ENCODE measurements at regions not wholly inside any gene's neighbourhood (a gene's known extent, or its start where the extent isn't known, plus 50 kb on each side); places are given as distances from the start of the nearest gene placed in this dataset.

DNA sequence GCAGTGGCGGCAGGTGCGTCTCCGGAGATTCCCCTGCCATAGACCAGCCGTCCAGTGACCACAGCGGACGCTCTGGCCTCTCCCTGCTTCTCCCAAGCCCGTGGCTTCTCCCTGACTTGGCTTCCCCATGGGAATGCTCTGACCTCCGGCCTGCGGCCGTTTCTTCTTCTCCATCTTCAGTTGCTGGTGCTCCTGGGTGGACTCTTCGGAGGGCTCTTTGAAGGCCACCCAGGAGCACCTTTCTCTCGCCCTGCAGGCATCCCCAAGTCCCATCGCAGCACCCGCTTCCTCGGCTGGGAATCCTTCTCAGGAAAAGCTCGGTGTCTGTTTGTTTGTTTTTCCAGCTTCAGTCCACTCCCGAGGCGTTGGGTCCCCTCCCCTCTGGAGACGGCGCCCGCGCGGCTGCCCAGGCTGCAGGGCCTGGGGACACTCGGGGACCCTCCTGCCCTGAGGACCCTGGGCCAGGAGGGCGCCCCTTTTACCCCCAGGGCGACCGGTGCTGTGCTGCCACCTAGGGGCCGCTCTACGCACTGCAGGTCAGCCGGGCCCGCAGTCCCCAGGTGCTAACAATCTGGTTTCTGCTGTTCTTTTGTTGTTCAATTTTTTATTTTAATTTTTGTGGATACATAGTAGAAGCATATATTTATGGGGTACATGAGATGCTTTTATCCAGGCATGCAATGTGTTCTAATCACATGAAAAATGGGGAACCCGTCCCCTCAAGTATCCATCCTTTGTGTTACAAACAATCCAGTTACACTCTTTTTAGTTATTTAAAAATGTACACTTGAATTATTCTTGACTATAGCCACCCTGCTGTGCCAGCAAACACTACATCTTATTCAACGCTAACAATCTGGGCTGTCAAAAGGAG is 197.9 kb upstream of the ADAMTS16 start:
- DNase-seq (ENCODE audit: low read depth) = no peak

DNA sequence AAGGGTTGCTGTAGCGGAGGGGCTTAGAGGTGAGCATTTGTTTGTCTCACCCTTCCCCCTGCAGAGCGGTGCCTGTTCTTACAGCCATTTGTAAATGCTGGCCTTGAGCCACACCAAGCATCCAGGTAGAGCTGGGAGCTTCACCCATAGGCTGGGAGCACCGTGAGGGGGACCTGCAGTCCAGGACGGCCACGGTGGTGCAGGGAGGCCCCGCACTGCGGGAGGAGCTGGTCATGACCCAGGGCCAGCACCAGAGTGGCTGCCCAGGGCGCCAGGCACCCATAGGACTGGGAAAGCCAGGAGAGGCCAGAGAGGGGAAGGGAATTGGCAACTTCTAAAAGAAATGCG is 197.3 kb upstream of the ADAMTS16 start:
- DNase-seq (ENCODE audit: low read depth) = no peak

DNA sequence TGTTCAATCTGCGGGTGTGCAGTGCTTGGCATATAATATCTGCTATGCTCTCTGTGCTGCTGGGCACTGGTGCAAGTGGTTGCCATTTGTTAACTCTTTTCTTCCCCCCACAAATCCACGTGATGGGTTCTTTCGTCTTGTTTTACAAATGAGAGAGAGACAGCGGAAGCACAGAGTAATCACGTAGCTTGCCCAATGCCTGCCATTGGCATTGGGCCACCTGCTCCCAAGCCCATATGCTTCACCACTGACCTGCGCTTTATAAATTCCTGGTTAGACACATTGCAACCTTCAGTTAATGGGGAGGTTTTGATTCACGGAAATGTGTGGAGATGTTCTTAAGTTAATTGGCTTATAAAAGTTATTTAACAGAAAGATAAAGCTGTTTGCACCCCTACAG is 194.8 kb upstream of the ADAMTS16 start:
- no peak for DNase-seq (ENCODE audit: low read depth)

DNA sequence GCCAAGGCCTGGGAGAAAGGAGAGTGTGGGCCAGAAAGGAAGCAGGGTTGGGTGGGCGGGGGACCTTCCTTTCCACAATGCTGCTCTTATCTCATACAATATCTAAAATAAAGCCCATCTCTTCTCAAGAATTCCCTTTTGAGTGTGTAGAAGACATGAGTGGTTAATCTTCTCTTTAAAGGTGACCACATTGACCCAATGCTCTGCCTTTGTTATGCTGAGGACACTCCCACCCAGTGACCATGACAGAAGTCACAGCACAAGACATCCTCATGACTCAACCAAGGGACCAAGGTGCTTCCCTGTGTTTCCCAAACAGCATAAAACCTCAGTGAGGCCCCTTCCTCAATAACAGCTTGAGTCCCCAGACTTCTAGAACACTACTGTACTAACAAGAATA is 193.0 kb upstream of the ADAMTS16 start:
- no peak for DNase-seq (ENCODE audit: low read depth)

DNA sequence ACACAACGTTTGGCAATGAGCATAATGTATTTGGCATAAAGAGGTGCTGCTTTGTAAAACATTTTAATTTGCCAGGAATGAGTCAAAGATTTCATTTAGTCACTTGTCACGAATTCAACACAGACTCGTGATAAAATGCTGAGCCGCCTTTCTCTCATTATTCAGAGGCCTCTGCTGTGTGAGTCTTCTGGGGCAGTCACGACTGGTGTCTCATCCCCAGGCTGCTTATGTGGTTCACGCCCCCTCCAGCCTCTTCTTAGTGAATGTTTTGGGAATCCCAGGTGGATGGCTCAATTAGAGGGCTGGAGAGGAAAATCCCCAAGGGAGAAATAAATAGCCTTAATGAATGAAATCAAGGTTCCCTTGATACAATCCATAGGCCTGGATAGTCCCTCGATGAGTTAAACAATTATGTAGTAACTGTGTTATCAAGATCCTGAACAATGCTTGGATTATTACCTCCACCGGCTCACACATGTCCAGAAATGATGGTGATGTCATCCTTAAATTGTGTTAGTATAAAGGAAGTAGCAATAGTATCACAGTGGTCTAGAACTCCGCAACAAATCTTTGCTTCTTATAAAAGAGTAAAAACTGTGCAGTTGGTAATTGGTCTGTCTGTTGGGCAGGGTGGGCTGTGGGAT is 192.1 kb upstream of the ADAMTS16 start:
- no peak for DNase-seq (ENCODE audit: low read depth)

DNA sequence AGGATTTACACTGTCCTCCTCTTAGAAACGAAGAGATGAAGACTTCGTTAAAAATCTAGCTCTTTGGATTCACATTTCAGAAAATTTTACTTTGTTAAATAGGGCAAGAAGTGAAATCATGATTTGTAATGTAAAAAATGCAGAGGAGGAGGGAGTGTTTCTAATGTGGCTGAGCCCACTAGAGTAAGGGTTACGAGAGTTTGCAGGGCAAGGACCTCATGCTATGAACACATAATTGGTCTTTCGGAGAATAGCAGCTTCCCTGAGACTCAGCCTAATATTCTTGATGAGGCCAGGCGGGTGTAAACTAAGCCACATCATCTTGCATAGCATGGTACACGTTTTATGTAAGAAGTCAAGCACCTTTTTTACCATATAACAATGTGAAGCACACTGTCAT is 191.0 kb upstream of the ADAMTS16 start:
- no peak for DNase-seq (ENCODE audit: low read depth)

DNA sequence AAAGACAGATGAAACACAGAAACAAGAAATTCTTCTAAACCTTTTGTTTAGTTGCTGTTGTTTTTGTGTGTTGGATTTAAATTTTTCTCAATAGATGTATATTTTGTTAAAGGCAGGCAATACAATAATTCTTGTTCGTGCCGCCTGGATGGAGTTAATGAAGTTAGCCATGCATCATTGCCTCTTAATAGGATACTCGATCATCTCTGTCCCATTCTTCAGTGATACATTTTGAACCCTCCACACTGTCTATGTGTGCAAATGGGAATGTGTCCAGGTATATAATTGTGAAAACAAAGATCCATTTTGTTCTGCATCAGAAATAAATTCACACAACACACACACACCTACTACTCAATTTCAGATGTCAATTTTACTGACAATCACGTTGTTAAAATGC is 186.6 kb upstream of the ADAMTS16 start:
- DNase-seq (ENCODE audit: low read depth) = no peak

DNA sequence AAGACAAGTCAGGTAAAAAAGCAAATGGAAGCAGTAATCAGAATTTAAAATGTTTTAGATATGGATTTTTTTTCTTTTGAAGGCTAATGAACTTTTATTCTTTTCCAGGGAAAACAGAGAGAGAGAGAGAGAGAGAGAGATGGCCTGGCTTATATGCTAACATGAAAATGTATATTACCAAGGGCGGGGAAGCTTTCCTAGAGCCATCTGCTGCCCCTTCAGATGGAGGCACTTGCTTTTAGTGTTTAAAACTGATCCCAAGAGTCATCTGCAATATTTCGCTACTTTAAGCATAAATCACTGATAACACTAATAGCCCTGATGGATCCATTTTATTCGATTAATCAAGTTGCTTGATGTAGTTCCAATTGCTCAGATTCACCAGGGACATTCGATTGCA is 186.1 kb upstream of the ADAMTS16 start:
- no peak for DNase-seq (ENCODE audit: low read depth)

DNA sequence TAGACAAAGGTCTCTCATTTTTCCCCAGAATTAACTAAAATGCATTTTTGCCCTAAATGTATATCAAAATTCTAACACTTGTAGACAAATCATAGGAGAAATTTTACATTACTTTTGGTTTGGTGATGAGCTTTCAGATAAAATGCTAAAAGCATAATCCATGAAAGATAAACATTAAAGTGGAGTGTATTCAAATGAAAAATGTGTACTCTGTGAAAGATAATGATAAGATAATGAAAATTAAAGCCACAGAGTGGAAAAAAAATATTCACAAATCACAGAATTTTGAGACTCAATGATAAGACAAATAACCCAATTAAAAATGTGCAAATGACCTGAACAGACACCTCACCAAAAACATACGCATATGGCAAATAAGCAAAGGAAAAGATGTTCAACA is 176.9 kb upstream of the ADAMTS16 start:
- no peak for DNase-seq (ENCODE audit: low read depth)

DNA sequence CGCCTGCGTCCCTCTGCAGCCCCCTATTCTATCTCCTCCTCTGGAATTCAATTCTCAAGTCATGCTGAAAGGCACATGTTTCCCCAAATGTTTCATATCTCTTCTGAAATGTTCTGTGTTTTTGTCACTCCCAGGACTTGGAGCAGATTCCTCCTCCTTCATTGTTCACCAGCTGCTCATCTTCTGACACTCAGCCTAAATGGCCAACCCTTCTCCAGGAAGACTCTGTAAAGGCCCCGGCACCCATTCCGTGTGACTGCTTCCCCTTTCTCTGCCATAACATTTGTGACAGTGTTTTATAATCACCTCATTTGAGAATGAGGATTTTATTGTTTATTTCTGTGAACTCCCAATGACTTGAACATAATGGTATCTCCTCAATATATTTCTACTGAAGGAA is 170.8 kb upstream of the ADAMTS16 start:
- no peak for DNase-seq (ENCODE audit: low read depth)

DNA sequence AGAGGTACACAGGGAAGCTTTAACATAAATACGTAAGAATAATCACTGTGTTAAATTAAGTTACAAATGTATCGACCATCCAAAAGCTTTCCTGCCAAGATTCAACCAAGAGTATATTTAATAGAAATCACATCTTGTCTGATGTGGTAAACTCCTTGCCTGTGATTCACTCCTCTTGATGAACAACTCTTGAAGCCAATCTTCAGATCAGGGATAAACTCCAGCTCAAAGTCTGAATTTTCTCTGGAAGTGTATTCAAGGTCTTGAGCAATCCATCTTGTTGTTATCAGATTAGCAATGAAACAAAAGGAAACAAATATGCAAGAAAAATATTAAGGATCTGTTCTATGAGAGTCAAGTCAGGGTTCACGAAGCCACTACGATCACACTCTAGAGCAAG is 170.0 kb upstream of the ADAMTS16 start:
- no peak for DNase-seq (ENCODE audit: low read depth)

DNA sequence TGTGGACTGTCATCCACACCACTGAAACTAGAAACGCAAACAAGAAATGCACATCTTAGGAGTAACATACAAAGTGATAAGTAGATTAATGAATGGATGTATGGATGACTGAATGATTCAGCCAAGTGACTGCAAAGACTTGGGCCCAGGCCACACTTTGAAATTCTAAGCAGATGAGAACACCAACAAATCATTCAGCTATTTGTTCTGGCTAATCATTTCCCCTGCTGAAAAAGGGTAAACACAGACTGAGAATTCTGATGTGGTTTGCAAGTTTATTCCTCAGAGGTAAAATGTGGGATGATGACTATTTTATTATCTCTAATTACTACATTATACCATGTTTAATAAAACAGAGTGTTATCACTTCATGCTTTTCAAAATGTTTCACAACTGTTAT is 163.2 kb upstream of the ADAMTS16 start:
- no peak for DNase-seq (ENCODE audit: low read depth)

DNA sequence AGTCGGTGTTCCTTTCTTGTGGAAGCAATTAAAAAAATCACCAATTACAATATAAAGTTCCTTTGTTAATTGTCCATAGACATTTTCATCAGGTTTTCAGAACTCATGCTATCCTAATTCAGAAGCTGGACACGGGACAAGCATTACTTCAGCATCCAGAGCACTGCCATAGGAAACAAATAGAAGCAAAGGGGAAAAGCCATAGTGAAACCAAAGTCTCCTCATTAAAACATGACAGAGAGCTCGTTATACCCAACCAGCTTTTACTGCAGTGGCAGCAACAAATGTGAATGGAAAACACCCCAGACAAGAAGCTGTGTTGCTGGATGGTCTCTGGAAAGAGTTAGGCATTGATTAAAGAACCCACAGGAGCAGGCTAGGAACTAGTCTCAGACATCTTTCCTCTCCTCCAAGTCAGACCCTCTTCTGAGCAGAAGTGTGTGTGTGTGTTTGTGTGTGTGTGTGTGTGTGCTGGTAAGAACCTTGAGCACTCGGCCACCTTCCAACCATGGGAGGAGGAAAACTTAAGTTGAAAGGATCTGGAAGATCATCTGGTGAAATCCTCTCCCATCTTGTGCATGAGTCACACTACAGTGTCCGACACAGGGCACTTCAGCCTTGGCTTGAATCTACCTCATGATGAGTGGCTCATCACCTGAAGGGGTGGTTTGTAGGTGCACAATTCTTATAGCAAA is 162.6 kb upstream of the ADAMTS16 start:
- no peak for DNase-seq (ENCODE audit: low read depth)

DNA sequence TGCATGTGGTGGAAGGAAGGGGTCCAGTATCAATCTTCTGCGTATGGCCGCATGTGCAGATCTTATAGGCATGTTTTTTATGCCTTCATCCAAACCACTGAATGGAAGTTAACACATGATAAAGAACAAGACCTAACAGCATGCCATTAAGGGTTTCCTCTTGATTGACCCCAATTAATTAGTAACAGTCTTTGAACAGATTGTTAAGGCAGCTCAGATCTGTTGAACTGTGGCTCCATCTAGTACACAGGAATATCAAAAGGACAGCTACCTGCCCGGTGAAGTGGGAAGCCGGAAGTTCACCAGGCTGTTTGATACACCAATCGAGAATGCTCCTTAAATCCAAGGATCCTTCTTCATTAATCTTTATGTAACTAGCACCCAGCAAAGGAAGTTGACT is 159.9 kb upstream of the ADAMTS16 start:
- DNase-seq (ENCODE audit: low read depth) = no peak

DNA sequence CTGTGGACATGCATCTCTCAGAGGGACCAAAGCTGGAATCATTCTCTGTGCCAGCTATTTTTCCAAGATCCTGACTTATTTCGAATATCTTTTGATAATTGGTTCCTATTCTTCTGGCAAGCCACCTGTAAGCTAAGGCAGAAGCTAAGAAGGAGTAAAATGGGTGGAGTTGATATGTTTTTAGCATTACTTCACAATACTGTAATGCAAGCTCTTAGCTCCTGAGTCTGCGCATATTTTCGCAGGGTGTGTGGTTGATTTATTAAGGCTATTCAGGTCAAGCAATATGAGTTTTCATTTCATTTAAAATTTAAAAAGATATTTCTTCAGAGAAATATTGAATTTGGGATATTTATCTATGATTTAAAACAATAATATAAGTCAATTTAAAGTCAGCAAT is 158.5 kb upstream of the ADAMTS16 start:
- no peak for DNase-seq (ENCODE audit: low read depth)

DNA sequence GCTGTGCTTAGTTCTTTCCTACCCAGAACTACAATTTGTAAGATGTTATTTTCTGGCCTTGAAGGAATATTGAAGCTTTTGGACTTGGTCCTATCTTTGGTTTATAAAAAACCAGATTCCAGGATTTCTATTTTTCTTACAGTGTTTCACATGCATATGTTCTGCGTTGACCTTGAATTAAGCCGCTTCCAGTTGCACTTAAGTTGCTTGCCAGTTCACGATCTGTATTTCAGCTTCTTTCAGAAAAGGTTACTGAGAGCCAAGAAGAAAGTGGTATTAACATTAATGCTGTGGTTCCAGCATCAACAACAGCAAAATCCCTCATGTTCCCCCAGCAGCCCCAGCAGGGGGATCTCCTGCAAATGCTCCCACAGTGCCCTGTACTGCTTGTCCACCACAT is 156.4 kb upstream of the ADAMTS16 start:
- DNase-seq (ENCODE audit: low read depth) = no peak

DNA sequence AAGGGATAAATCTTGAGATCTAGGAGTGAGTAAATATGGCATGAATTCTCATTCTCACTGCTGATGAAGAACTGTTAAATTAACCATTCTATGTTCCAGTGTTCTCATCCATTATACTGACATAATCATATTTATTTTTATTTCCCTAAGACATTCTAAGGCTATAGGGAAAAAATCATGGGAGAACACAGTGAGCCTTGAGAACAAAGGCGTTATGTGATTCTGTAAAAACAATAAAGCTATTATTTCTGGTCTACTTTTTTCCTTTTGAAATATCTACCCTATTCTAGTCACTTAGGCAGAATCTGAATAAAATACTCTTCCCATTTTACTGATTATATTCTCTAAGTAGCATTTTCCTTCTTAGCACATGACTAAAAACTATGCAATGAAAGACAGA is 155.7 kb upstream of the ADAMTS16 start:
- DNase-seq (ENCODE audit: low read depth) = no peak

DNA sequence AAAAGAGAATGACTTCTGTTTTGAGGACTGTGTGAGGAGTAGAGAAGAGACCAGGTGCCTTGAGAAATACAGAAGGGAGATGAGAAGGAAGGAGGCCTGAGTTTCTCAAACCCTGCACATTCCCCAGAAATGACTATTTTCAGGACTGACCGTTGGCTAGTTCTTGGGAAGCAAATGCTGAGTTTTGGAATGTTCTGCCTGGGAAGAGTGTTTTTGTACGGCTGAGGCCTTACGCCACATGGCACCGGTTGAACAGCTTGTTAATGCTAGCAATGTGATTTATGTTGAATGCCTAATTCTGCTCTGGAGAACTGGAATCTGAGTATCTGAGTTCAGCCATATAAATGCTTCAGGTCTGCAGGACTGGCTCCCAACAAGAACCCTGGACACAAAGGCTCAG is 152.7 kb upstream of the ADAMTS16 start:
- DNase-seq (ENCODE audit: low read depth) = no peak

DNA sequence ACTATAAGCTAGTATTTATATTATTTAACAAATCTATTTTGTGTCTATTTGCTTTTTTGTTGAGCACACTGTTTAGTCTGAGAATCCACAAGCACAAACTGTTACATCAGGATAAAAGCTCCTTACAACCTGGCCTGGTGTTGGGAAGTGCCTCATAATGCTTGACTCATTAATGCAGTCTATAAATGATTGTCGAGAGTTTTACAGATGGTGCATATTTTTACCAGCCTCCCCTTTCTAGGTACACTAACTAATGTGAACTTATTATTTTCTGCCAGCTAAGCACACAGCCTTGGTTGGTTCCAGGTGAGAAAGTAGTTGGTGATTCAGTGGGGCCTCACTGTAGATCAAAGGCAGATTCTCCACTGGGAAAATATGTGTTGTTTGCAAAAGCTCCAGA is 151.0 kb upstream of the ADAMTS16 start:
- no peak for DNase-seq (ENCODE audit: low read depth)

DNA sequence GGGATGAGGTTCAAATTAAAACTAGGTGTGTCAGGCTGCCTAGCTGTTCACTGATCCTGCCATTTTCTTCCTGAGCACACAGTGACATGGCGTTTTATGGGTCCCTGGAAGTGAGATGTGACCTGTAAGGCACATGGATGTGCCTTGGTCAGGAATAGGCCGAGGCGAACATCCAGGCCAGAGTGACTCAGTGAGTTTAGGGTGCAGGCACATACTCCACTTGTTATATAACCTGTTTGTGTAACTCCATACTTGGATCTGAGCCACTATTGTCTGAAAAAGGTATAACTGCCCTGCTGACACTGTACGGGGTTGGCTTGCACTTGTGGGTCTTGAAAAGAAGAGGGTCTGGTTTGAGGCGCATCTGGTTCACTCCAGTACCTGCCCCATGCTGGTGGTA is 150.1 kb upstream of the ADAMTS16 start:
- DNase-seq (ENCODE audit: low read depth) = no peak

DNA sequence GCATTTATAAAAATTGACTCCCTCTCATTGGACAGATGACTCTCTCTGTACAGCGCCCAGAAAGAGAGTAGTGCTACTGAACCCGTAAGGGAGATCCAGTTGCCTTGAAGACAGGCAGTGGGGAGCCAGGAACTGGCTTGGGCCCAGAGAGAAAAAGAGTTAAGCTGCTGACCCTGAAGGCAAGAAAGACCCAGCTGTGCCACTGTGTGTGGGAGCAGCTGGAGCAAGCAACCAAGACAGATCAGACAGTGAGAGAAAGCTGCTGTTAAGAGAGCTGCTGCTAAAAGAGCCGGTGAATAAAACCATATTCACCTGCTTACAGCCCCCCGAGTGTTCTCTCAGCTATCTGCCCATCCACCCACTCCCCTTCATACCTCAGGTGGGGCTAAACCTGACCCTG is 149.7 kb upstream of the ADAMTS16 start:
- DNase-seq (ENCODE audit: low read depth) = no peak

DNA sequence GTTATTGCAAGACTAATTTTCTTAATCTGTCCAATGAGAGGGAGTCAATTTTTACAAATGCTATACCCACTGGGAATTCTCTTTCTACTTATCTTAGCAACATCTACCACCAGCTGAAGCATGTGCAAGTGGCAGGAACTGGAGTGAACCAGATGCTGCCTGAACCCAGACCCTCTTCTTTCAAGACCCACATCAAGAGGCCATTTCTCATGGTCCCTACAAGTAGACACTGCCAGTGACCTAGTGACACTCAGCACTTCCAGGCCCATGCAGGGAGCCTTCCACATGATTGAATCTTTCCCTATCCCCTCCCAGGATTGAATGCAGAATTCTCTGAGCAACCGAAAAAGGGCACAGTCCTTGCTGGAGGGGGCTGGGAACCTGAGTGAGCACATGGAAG is 148.2 kb upstream of the ADAMTS16 start:
- no peak for DNase-seq (ENCODE audit: low read depth)

DNA sequence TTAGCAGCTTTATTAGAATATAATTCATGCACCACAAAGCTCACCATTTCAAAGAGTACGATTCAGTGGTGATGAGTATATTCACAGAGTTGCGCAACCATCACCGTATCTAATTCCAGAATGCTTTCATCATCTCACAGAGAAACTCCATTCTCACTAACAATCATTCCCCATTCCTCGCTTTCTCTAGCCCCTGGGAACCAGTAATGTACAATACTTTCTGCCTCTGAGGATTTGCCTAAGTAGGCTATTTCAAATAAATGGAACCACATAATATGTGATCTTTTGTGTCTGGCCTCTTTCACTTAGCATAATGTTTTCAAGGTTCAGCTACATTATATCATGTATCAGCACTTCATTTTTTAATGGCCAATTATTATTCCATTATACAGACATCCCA is 145.1 kb upstream of the ADAMTS16 start:
- DNase-seq (ENCODE audit: low read depth) = no peak
